GM13976 (cell line): ENCODE measurements at regions not wholly inside any gene's neighbourhood (a gene's known extent, or its start where the extent isn't known, plus 50 kb on each side); places are given as distances from the start of the nearest gene placed in this dataset.

Source experiments
- DNase-seq: peaks from one replicate; pipeline ENCODE4 v3.0.0; 2012; ENCODE audit warnings: low spot score
- in situ Hi-C: fragments of 300-500 bp; cut with MboI; formaldehyde crosslinking; loops from one replicate; pipeline ENCODE4 v1.12.0; 2022; ENCODE audit warnings: low sequenced_read_pairs, mixed read lengths, inconsistent platforms; ENCODE audit not compliant: unreplicated experiment
- TF ChIP-seq, protein P1 (sequence below): IDR thresholded peaks from 2 replicates; pipeline ENCODE4 v1.5.1; 2012; ENCODE audit warnings: borderline replicate concordance, mild to moderate bottlenecking; ENCODE audit not compliant: insufficient read depth; ENCODE audit errors: extremely low read depth, missing control alignments, control extremely low read depth

GRCh38 chr2:122884889-122885288, 1129.4 kb downstream of the TSN start:
- in situ Hi-C loops, result no loop called here
- DNase-seq, result no peak
- TF ChIP-seq, protein P1, sequence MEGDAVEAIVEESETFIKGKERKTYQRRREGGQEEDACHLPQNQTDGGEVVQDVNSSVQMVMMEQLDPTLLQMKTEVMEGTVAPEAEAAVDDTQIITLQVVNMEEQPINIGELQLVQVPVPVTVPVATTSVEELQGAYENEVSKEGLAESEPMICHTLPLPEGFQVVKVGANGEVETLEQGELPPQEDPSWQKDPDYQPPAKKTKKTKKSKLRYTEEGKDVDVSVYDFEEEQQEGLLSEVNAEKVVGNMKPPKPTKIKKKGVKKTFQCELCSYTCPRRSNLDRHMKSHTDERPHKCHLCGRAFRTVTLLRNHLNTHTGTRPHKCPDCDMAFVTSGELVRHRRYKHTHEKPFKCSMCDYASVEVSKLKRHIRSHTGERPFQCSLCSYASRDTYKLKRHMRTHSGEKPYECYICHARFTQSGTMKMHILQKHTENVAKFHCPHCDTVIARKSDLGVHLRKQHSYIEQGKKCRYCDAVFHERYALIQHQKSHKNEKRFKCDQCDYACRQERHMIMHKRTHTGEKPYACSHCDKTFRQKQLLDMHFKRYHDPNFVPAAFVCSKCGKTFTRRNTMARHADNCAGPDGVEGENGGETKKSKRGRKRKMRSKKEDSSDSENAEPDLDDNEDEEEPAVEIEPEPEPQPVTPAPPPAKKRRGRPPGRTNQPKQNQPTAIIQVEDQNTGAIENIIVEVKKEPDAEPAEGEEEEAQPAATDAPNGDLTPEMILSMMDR, result no peak

GRCh38 chr2:122885436-122885835, 1130.0 kb downstream of the TSN start:
- TF ChIP-seq, protein P1, result no peak
- in situ Hi-C loops, result no loop called here
- no peak for DNase-seq

DNA sequence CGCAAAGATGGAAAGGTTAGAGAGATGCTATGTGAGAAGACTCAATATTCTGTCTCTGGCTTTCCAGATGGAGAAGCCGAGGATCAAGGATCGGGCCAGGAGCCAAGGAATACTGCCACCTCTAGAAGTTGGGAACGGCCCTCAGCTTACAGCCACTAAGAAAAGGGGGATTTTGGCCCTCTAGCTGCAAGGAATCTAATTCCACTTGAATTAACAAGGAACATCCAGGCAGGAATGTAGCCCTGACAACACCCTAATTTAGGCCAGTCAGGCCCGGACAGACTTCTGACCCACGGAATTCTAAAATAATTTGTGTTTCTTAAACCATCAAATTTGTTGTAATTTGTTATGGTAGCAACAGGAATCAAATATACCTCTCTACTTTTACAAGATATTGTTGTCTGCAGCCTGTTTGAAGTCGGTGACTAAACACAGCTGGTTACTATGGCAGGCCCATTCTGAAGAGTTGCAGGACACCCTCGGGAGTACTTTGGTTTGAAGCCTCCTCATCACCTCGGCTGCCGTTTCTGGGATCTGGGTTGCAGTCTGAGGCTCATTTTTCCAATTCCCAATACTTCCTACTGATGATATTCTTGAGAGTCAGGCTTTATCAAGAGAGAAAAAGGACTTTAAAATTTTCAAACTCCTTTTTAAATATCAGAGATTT, 1131.2 kb downstream of the TSN start:
- no peak for DNase-seq
- in situ Hi-C loops, result no loop called here
- TF ChIP-seq, protein P1, result no peak

DNA sequence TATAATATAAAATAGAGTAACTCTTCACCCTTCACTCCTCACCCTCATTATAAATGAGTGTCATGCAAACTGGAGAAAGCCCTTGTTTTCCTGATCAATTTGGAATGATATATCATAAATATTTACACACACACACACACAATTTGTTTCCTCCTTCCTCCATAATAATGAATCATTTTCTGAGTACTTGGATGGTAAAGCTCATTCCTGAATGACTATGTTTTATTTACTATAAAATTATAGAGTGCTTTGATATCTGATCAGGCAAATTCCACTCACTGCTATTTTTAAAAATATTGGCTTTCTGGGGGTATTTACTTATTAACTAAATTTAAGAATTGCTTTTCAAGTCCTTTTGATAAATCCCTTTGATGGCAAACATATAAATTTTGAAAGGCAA, 1125.5 kb upstream of the CNTNAP5 start:
- in situ Hi-C loops, result no loop called here
- TF ChIP-seq, protein P1, result no peak
- no peak for DNase-seq

DNA sequence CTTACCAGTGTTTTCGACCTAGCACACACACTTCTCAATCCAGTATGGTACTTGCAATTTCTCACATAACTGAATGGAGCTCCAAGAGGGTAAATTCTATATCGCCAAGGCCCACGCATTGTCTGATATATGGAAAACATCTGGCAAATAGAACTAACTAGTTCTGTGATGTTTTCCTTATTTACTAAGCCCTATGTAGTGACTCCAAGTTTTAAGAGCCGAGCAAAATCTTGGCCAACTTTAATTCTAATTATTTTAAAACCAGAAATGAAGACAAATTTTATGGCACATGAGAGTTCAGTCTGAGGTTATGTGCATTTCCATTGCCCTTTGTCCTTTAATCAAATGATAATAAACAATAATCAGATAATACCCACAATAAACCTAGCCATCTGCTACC, 1119.7 kb upstream of the CNTNAP5 start:
- DNase-seq, result no peak
- in situ Hi-C loops, result no loop called here

GRCh38 chr2:122908159-122908558, 1116.9 kb upstream of the CNTNAP5 start:
- no peak for DNase-seq
- TF ChIP-seq, protein P1, result no peak
- in situ Hi-C loops, result no loop called here

More for the DNA sequence above, 1119.7 kb upstream of the CNTNAP5 start:
- TF ChIP-seq, protein P1, result no peak
